Activated T-cell treated with anti-CD3 and anti-CD28 coated beads, Interleukin-2, amount 50 U/mL, for 72 hours (primary cell): ENCODE measurements at regions not wholly inside any gene's neighbourhood (a gene's known extent, or its start where the extent isn't known, plus 50 kb on each side); places are given as distances from the start of the nearest gene placed in this dataset.

ENCODE experiments used
- ATAC-seq, 2 donors: fragments of 150-1000 bp; cut with Tn5 transposase; replicated peaks in 1 of 2; 2 replicates each; pipeline ENCODE4 v1.10.0; 2021; ENCODE audit warnings: moderate library complexity in 2 of 2, mild to moderate bottlenecking in 1 of 2
- DNase-seq, 2 donors: peaks; one replicate each; pipeline ENCODE4 v3.0.0; 2021 to 2022; ENCODE audit warnings: mixed read lengths in 1 of 2
- H3K27ac Mint-ChIP-seq: one replicate; pipeline ENCODE4 v1.8.0; 2022; ENCODE audit warnings: mild to moderate bottlenecking, moderate library complexity, mixed read lengths
- H3K27me3 Mint-ChIP-seq: one replicate; pipeline ENCODE4 v1.8.0; 2022; ENCODE audit warnings: low read depth, mixed read lengths
- H3K36me3 Mint-ChIP-seq, 2 donors: one replicate each; pipeline ENCODE4 v1.8.0; 2022; ENCODE audit warnings: mixed read lengths in 2 of 2, mild to moderate bottlenecking in 1 of 2; ENCODE audit not compliant: insufficient read depth in 2 of 2
- H3K4me1 Mint-ChIP-seq: one replicate; pipeline ENCODE4 v1.8.0; 2022; ENCODE audit warnings: low read depth, mixed read lengths
- H3K4me3 Mint-ChIP-seq, 2 donors: one replicate each; pipeline ENCODE4 v1.8.0; 2022; ENCODE audit warnings: mild to moderate bottlenecking in 2 of 2, mixed read lengths in 2 of 2, moderate library complexity in 2 of 2
- H3K9me3 Mint-ChIP-seq, 2 donors: one replicate each; pipeline ENCODE4 v1.8.0; 2022; ENCODE audit warnings: mixed read lengths in 2 of 2

DNA sequence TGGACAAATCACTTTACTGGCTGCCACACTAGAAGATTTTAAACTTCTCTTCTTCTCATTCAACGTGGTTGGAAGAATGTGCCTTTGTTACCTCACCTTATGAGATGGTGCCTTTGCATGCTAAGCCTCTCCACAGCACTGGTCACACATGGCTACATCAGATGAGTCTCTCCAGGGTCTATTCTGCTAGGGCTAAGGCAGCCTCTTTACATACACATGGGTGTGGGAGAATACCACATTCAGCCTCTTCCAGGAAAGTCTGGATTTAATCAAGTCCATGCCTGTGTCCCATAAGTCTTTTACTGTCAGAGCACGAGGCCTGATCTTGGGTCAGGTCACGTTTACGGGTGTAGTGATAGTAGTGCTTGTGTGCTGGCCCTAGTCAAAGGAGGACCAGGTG is 701.5 kb downstream of the SORCS3 start:
- Mint-ChIP-seq H3K4me3 (no peak overlapping the region), H3K9me3 (peaks cover 4 to 5% of the 10 kb centered on the region in 2 donors), H3K36me3 (no peaks in the 10 kb centered on the region), H3K27me3 (no peaks in the 10 kb centered on the region), H3K27ac (no peak overlapping the region), H3K4me1 (no peaks in the 10 kb centered on the region)
- ATAC-seq (no peak), DNase-seq (no peak)

DNA sequence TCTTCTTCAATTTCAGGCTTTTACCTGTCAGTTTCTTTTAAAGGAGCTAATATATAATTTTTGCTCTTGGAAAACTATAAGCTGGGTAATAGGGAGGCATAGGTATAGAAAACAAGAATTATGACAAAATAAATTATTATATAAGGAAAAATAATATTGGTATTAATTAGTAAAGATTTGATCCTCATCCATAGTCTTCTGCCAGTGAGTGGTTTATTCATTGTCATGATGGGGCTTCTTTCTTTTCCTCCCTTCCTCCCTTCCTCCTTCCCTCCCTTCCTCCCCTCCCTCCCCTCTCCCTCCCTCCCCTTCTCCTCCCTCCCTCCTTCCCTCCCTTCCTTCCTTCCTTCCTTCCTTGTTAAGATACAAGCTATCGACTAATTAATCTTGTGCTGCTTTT is 698.6 kb downstream of the SORCS3 start:
- Mint-ChIP-seq H3K36me3 (no peaks in the 10 kb centered on the region), H3K27ac (no peak overlapping the region), H3K27me3 (no peaks in the 10 kb centered on the region), H3K4me1 (no peaks in the 10 kb centered on the region), H3K4me3 (no peak overlapping the region), H3K9me3 (peaks cover 5 to 6% of the 10 kb centered on the region in 2 donors)
- ATAC-seq (no peak), DNase-seq (no peak)

DNA sequence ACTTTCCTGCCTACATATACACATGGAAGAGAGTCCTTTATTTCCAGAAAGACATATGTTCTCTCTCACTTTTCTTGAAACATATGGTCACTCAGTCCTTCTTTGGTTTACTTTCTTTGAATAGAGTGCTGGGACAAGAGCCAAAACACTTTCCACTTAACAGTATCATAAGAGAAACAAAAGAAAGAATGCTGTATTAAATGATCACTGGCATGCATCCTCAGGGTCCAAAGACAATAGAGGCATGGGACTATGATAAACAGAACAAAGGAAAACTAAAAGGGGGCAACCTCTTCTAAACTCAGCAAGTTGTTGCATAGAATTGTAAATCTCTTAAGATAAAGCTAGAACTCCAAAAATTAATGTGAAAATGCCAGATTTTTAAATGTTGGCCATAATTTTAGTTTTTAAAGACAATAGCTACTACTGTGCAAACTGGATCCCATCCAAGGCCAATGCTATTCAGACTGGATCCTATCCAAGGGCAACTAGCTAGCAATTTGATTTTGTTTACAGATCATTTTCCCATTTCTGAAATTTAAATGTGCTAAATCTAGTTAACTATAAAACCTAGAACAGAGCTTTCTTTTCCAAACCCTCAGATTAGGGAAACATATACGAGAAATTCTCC is 687.5 kb downstream of the SORCS3 start:
- Mint-ChIP-seq H3K4me3 (no peak overlapping the region), H3K27ac (no peak overlapping the region), H3K9me3 (peaks cover 1 to 4% of the 10 kb centered on the region in 2 donors), H3K36me3 (peaks cover 0 to 1% of the 10 kb centered on the region in 2 donors), H3K27me3 (no peaks in the 10 kb centered on the region), H3K4me1 (no peaks in the 10 kb centered on the region)
- ATAC-seq (no peak), DNase-seq (no peak)
